ENCODE measurements at regions not wholly inside any gene's neighbourhood (a gene's known extent, or its start where the extent isn't known, plus 50 kb on each side); places are given as distances from the start of the nearest gene placed in this dataset.
A peak's percentile ranks its signal among the peaks of the same experiment; 100 is the strongest.

DNA sequence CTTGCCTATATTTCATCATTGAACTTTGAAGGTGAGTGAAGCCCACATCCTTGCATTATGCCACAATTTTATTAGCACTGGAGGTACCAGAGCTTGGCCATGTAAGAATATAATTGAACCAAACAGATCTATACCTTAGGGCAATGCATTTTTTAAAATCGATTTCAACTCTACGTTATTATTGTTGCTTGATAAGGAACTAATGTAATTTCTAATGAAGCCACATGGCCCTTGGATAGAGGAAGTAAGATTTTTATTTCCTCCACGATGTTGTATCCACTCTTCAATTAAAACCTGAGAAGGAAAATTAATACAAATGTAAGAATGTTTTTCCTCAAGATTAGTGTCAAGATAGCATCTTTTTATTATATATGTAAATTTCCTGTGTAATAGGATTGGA is 370.0 kb upstream of the EEF2KMT start:
- TF ChIP-seq CREB1 (IDR thresholded peaks at IDR 0.05; ENCODE audit: low read depth) (no peak), TAF1 (IDR thresholded peaks at IDR 0.05; ENCODE audit: low read depth) (no peak), EP300 (IDR thresholded peaks at IDR 0.05; ENCODE audit: borderline replicate concordance) (no peak), TCF12 (IDR thresholded peaks at IDR 0.05; ENCODE audit: low read depth) (no peak)
- TF ChIP-seq, protein P1, sequence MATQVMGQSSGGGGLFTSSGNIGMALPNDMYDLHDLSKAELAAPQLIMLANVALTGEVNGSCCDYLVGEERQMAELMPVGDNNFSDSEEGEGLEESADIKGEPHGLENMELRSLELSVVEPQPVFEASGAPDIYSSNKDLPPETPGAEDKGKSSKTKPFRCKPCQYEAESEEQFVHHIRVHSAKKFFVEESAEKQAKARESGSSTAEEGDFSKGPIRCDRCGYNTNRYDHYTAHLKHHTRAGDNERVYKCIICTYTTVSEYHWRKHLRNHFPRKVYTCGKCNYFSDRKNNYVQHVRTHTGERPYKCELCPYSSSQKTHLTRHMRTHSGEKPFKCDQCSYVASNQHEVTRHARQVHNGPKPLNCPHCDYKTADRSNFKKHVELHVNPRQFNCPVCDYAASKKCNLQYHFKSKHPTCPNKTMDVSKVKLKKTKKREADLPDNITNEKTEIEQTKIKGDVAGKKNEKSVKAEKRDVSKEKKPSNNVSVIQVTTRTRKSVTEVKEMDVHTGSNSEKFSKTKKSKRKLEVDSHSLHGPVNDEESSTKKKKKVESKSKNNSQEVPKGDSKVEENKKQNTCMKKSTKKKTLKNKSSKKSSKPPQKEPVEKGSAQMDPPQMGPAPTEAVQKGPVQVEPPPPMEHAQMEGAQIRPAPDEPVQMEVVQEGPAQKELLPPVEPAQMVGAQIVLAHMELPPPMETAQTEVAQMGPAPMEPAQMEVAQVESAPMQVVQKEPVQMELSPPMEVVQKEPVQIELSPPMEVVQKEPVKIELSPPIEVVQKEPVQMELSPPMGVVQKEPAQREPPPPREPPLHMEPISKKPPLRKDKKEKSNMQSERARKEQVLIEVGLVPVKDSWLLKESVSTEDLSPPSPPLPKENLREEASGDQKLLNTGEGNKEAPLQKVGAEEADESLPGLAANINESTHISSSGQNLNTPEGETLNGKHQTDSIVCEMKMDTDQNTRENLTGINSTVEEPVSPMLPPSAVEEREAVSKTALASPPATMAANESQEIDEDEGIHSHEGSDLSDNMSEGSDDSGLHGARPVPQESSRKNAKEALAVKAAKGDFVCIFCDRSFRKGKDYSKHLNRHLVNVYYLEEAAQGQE (IDR thresholded peaks at IDR 0.05; ENCODE audit: low read depth): no peak

DNA sequence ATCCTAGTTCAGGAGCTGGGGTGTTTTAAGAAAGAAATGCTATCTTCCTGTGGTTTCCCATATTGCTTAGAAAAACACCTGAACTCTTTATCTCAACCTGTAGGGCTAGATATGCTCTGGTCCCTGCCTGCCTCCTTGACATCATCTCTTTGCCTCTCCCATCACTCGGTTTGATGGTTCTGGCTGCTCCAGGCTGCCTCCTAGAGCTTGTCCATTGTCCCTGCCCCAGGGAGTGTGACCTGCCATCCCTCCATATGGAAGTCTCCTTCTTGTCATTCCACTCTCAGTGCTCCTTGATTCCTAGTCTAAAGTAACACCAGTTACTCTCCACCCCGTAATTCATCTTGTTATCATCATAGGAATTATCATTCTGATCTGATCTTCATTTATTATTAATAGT is 369.0 kb upstream of the EEF2KMT start:
- no peak for TF ChIP-seq TAF1 (IDR thresholded peaks at IDR 0.05; ENCODE audit: low read depth)
- no peak for TF ChIP-seq ZBTB7A (IDR thresholded peaks at IDR 0.05; ENCODE audit: low read depth)
- TF ChIP-seq TCF12 (IDR thresholded peaks at IDR 0.05; ENCODE audit: low read depth): no peak
- no peak for TF ChIP-seq YY1 (IDR thresholded peaks at IDR 0.05; ENCODE audit: low read depth)
- no peak for TF ChIP-seq FOXM1 (IDR thresholded peaks at IDR 0.05; ENCODE audit: borderline replicate concordance, low read depth)
- no peak for TF ChIP-seq TEAD4 (IDR thresholded peaks at IDR 0.05)
- TF ChIP-seq, protein P2, sequence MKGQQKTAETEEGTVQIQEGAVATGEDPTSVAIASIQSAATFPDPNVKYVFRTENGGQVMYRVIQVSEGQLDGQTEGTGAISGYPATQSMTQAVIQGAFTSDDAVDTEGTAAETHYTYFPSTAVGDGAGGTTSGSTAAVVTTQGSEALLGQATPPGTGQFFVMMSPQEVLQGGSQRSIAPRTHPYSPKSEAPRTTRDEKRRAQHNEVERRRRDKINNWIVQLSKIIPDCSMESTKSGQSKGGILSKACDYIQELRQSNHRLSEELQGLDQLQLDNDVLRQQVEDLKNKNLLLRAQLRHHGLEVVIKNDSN (IDR thresholded peaks at IDR 0.05): no peak
- no peak for TF ChIP-seq CREB1 (IDR thresholded peaks at IDR 0.05; ENCODE audit: low read depth)
- TF ChIP-seq, protein P3, sequence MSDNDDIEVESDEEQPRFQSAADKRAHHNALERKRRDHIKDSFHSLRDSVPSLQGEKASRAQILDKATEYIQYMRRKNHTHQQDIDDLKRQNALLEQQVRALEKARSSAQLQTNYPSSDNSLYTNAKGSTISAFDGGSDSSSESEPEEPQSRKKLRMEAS (IDR thresholded peaks at IDR 0.05): no peak
- TF ChIP-seq RAD21 (IDR thresholded peaks at IDR 0.05; ENCODE audit: low read depth): no peak
- no peak for TF ChIP-seq EGR1 (IDR thresholded peaks at IDR 0.05)
- TF ChIP-seq, protein P1 (IDR thresholded peaks at IDR 0.05; ENCODE audit: low read depth): no peak
- no peak for TF ChIP-seq NFIC (IDR thresholded peaks at IDR 0.05)
- TF ChIP-seq EP300 (IDR thresholded peaks at IDR 0.05; ENCODE audit: borderline replicate concordance): no peak
- TF ChIP-seq CEBPB (IDR thresholded peaks at IDR 0.05): no peak

DNA sequence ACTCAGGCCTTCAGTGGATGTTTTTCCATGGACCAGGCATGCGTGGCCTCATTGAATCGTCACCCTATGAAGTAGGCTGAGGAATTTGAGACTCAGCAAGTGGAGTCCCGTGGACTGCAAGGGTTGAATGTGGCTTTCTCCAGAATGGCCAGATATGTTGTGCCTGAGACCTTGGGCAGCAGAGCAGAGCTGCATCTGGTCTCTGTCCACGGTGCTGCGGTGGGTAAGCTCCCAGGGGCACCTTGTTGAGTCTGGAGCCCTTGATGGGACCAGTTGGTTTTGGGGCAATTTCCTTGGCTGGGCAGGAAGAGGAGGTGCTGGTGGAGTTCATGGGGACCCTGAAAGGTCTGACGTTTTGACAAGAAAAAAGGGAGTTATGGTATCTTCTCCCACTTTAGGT is 368.1 kb upstream of the EEF2KMT start:
- TF ChIP-seq ZBTB7A (IDR thresholded peaks at IDR 0.05; ENCODE audit: low read depth): no peak
- no peak for TF ChIP-seq EGR1 (IDR thresholded peaks at IDR 0.05)
- TF ChIP-seq, protein P1 (IDR thresholded peaks at IDR 0.05; ENCODE audit: low read depth): peak; percentile 54; the same call in 1 of the 2 replicates

DNA sequence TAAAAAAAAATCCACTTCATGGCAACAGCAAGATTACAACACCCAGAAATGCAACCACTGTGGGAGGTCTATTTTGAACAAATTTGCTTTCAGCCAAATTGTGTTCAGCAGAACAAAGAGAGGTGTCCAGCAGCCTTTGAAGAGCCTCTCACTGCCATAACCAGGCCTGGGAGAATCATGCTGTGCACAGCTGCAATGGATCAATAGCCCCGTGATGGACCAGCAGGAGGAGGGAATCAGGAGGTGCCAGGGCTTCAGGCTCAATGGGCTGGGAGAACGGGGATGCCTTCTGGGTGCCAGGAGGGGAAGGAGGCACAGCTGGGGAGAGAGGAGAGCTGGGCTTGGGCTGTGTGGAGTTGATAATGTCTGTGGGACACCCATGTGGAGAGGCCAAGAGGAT is 366.2 kb upstream of the EEF2KMT start:
- TF ChIP-seq RAD21 (IDR thresholded peaks at IDR 0.05; ENCODE audit: low read depth): no peak
- TF ChIP-seq CREB1 (IDR thresholded peaks at IDR 0.05; ENCODE audit: low read depth): no peak
- no peak for TF ChIP-seq EP300 (IDR thresholded peaks at IDR 0.05; ENCODE audit: borderline replicate concordance)
- no peak for TF ChIP-seq CEBPB (IDR thresholded peaks at IDR 0.05)
- TF ChIP-seq, protein P3 (IDR thresholded peaks at IDR 0.05): no peak
- no peak for TF ChIP-seq YY1 (IDR thresholded peaks at IDR 0.05; ENCODE audit: low read depth)
- TF ChIP-seq TEAD4 (IDR thresholded peaks at IDR 0.05): no peak
- TF ChIP-seq, protein P1 (IDR thresholded peaks at IDR 0.05; ENCODE audit: low read depth): no peak
- TF ChIP-seq ZBTB7A (IDR thresholded peaks at IDR 0.05; ENCODE audit: low read depth): no peak

Measured in Ishikawa (cell line).